ENCODE measurements at regions not wholly inside any gene's neighbourhood (a gene's known extent, or its start where the extent isn't known, plus 50 kb on each side); places are given as distances from the start of the nearest gene placed in this dataset.

DNA sequence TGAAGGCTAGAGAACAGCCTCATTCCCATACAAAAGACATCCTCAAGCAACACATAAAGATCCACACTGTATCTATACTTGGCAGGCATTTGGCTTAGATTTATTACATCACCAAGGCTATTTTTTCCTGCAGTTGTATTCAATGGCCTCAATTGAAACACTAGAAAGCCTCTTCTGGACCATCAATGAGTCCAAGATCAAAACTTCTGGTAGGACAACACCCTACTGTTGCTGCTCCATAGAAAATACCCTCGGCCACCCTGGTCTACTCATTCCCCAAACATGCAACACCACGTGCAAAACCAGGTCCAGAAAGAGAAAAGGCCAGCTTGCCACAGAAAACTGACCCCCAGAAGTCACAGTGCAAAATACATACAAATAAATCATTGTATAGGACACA is 56.9 kb upstream of the CADM1 start:
- WGBS, 2 experiments (ENCODE audit: low coverage in 1 of 2, low lambda C conversion rate in 2 of 2, missing lambda C conversion rate in 2 of 2) = 3 to 4% methylated on average over 2 of the region's 2 CpGs
- no peak overlapping the region for H3K4me2 ChIP-seq (ENCODE audit: unreplicated experiment)
- H3K9ac ChIP-seq = no peak overlapping the region
- H3K9me3 ChIP-seq (ENCODE audit: low read depth) = no peaks in the 10 kb centered on the region
- no peak for DNase-seq
- H3K4me3 ChIP-seq = no peak overlapping the region
- H3K36me3 ChIP-seq (ENCODE audit: low read depth) = no peaks in the 10 kb centered on the region
- TF ChIP-seq EZH2 (IDR thresholded peaks at IDR 0.05; ENCODE audit: insufficient read depth, poor library complexity, severe bottlenecking) (no peak), EZH2phosphoT487 (IDR thresholded peaks at IDR 0.05; ENCODE audit: insufficient read depth, low read depth) (no peak)
- no peaks in the 10 kb centered on the region for H3K9me2 ChIP-seq (ENCODE audit: insufficient read depth)
- no peak overlapping the region for H2AFZ ChIP-seq
- no peak overlapping the region for H3K27ac ChIP-seq
- H3K27me3 ChIP-seq (replicated peaks; ENCODE audit: insufficient read depth) = no peaks in the 10 kb centered on the region
- no peaks in the 10 kb centered on the region for H4K20me1 ChIP-seq (ENCODE audit: insufficient read depth)
- no peaks in the 10 kb centered on the region for H3K4me1 ChIP-seq (ENCODE audit: insufficient read depth)
- in situ Hi-C loops (cut with MboI) = no loop called here
- H3F3A ChIP-seq (ENCODE audit: insufficient read depth) = no peaks in the 10 kb centered on the region
- no peaks in the 10 kb centered on the region for H3K79me2 ChIP-seq (ENCODE audit: insufficient read depth)

DNA sequence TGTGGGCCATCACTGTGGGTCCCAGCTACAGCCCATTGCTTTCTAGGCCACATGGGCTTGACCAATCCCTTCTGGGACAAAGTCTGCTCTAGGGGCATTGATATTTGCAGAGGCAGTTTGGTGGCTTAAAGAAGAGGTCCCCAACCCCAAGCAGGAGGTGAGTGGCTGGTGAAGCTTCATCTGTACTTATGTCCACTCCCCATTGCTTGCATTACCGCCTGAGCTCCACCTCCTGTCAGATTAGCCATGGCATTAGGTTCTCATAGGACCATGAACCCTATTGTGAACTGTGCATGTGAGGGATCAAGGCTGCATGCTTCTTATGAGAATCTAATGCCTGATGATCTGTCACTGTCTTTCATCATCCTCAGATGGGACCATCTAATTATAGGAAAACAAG is 54.4 kb upstream of the CADM1 start:
- H3F3A ChIP-seq (ENCODE audit: insufficient read depth) = no peaks in the 10 kb centered on the region
- H3K4me2 ChIP-seq (ENCODE audit: unreplicated experiment) = no peak overlapping the region
- no peak overlapping the region for H3K4me3 ChIP-seq
- H3K27me3 ChIP-seq (replicated peaks; ENCODE audit: insufficient read depth) = no peaks in the 10 kb centered on the region
- in situ Hi-C loops (cut with MboI) = no loop called here
- no peak for DNase-seq
- H3K4me1 ChIP-seq (ENCODE audit: insufficient read depth) = no peaks in the 10 kb centered on the region
- H3K36me3 ChIP-seq (ENCODE audit: low read depth) = no peaks in the 10 kb centered on the region
- H3K27ac ChIP-seq = no peak overlapping the region
- H3K9ac ChIP-seq = no peak overlapping the region
- H3K9me3 ChIP-seq (ENCODE audit: low read depth) = no peaks in the 10 kb centered on the region
- no peaks in the 10 kb centered on the region for H4K20me1 ChIP-seq (ENCODE audit: insufficient read depth)
- no peaks in the 10 kb centered on the region for H3K9me2 ChIP-seq (ENCODE audit: insufficient read depth)
- H3K79me2 ChIP-seq (ENCODE audit: insufficient read depth) = no peaks in the 10 kb centered on the region
- H2AFZ ChIP-seq = no peak overlapping the region
- no peak for TF ChIP-seq EZH2 (IDR thresholded peaks at IDR 0.05; ENCODE audit: insufficient read depth, poor library complexity, severe bottlenecking)
- no peak for TF ChIP-seq EZH2phosphoT487 (IDR thresholded peaks at IDR 0.05; ENCODE audit: insufficient read depth, low read depth)
- 11 to 13% methylated on average over 1 of the region's 1 CpG for WGBS, 2 experiments (ENCODE audit: low coverage in 1 of 2, low lambda C conversion rate in 2 of 2, missing lambda C conversion rate in 2 of 2)

DNA sequence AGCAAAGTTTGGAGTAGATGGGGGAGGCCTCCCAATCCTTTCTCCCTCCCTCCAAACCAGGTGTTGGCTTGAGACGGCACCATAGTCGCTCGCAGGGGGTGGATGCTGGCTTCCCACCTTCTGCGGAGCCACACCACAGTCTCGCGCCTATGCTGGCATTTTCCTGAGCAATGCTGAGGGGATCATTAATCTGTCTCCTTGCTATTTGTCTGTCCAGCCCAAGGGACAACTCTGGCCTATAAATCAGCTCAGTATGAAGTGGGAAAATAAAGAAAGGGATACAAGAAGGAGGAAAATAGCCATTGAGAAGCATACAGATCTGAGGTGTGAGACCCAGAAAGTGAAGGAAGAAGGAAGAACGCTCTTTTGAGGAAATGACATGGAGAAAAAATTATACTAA is 53.5 kb upstream of the CADM1 start:
- no peaks in the 10 kb centered on the region for H4K20me1 ChIP-seq (ENCODE audit: insufficient read depth)
- no peaks in the 10 kb centered on the region for H3K9me2 ChIP-seq (ENCODE audit: insufficient read depth)
- no peaks in the 10 kb centered on the region for H3F3A ChIP-seq (ENCODE audit: insufficient read depth)
- no peak for DNase-seq
- no peaks in the 10 kb centered on the region for H3K79me2 ChIP-seq (ENCODE audit: insufficient read depth)
- no peaks in the 10 kb centered on the region for H3K27me3 ChIP-seq (replicated peaks; ENCODE audit: insufficient read depth)
- WGBS, 2 experiments (ENCODE audit: low coverage in 1 of 2, low lambda C conversion rate in 2 of 2, missing lambda C conversion rate in 2 of 2) = 42 to 45% methylated on average over 7 of the region's 7 CpGs
- no peak overlapping the region for H3K9ac ChIP-seq
- H3K4me3 ChIP-seq = no peak overlapping the region
- no peaks in the 10 kb centered on the region for H3K9me3 ChIP-seq (ENCODE audit: low read depth)
- in situ Hi-C loops (cut with MboI) = no loop called here
- H3K4me2 ChIP-seq (ENCODE audit: unreplicated experiment) = no peak overlapping the region
- no peak overlapping the region for H2AFZ ChIP-seq
- no peaks in the 10 kb centered on the region for H3K4me1 ChIP-seq (ENCODE audit: insufficient read depth)
- H3K36me3 ChIP-seq (ENCODE audit: low read depth) = no peaks in the 10 kb centered on the region
- no peak for TF ChIP-seq EZH2phosphoT487 (IDR thresholded peaks at IDR 0.05; ENCODE audit: insufficient read depth, low read depth)
- TF ChIP-seq EZH2 (IDR thresholded peaks at IDR 0.05; ENCODE audit: insufficient read depth, poor library complexity, severe bottlenecking) = no peak
- H3K27ac ChIP-seq = no peak overlapping the region

DNA sequence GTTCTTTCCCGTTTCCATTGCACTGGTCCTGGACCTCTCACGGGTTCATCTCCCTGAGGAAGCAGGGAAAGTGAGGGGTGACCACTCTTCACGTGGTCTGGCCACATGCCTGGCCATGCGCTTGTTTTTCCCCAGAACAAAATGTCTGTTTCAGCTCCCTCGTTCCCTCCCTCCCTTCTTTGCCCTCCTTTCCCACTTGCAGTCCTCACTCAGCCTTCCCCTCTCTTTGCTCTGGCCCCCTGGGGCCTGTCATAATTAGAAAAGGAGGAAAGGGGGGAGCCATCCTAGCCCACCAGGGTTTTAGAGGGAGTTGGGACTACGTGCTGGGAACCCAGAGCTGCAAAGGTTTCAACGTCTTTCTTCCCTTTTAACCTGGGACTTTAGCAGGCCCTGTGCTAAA is 52.8 kb upstream of the CADM1 start:
- WGBS, 2 experiments (ENCODE audit: low coverage in 1 of 2, low lambda C conversion rate in 2 of 2, missing lambda C conversion rate in 2 of 2) = 31 to 32% methylated on average over 7 of the region's 7 CpGs
- no peak for TF ChIP-seq EZH2phosphoT487 (IDR thresholded peaks at IDR 0.05; ENCODE audit: insufficient read depth, low read depth)
- TF ChIP-seq EZH2 (IDR thresholded peaks at IDR 0.05; ENCODE audit: insufficient read depth, poor library complexity, severe bottlenecking) = no peak
- Histone ChIP-seq H3K36me3 (ENCODE audit: low read depth) (no peaks in the 10 kb centered on the region), H3K27me3 (replicated peaks; ENCODE audit: insufficient read depth) (no peaks in the 10 kb centered on the region), H3K27ac (no peak overlapping the region), H3F3A (ENCODE audit: insufficient read depth) (no peaks in the 10 kb centered on the region), H2AFZ (no peak overlapping the region), H4K20me1 (ENCODE audit: insufficient read depth) (no peaks in the 10 kb centered on the region), H3K9ac (no peak overlapping the region), H3K4me1 (ENCODE audit: insufficient read depth) (no peaks in the 10 kb centered on the region), H3K4me2 (ENCODE audit: unreplicated experiment) (no peak overlapping the region), H3K4me3 (no peak overlapping the region), H3K79me2 (ENCODE audit: insufficient read depth) (no peaks in the 10 kb centered on the region), H3K9me2 (ENCODE audit: insufficient read depth) (no peaks in the 10 kb centered on the region), H3K9me3 (ENCODE audit: low read depth) (no peaks in the 10 kb centered on the region)
- no peak for DNase-seq
- in situ Hi-C loops (cut with MboI) = no loop called here

Data from GM23248 (cell line).